WERI-Rb-1 (cell line): ENCODE measurements at regions not wholly inside any gene's neighbourhood (a gene's known extent, or its start where the extent isn't known, plus 50 kb on each side); places are given as distances from the start of the nearest gene placed in this dataset.

ENCODE experiments used
- DNase-seq: peaks from one replicate; pipeline ENCODE4 v3.0.0-alpha.2; 2020
- H3K27ac ChIP-seq: fragments of 250-450 bp; sonication (Bioruptor Pico); 2 replicates; pipeline ENCODE4 v1.5.1; 2020; ENCODE audit warnings: mild to moderate bottlenecking, moderate library complexity
- H3K27me3 ChIP-seq: fragments of 250-450 bp; sonication (Bioruptor Pico); 2 replicates; pipeline ENCODE4 v1.5.1; 2021; ENCODE audit warnings: mild to moderate bottlenecking, low read depth, moderate library complexity; ENCODE audit not compliant: insufficient read depth, severe bottlenecking
- H3K36me3 ChIP-seq: fragments of 250-450 bp; sonication (Bioruptor Pico); 2 replicates; pipeline ENCODE4 v1.5.1; 2020; ENCODE audit warnings: mild to moderate bottlenecking, moderate library complexity
- H3K4me3 ChIP-seq: 2 replicates; pipeline ENCODE4 v1.5.1; 2011; ENCODE audit warnings: low read depth, mild to moderate bottlenecking, control low read depth, low read length
- H3K9me3 ChIP-seq: fragments of 250-450 bp; sonication (Bioruptor Pico); 2 replicates; pipeline ENCODE4 v1.5.1; 2021; ENCODE audit warnings: mild to moderate bottlenecking, moderate library complexity; ENCODE audit not compliant: severe bottlenecking
- CTCF ChIP-seq: IDR thresholded peaks from 2 replicates; pipeline ENCODE4 v1.5.1; 2011; ENCODE audit warnings: low read depth, mild to moderate bottlenecking, control low read depth, inconsistent platforms, low read length

- peak overlapping the region; percentile 96 for H3K27ac ChIP-seq
- peak overlapping the region; percentile 93 for H3K4me3 ChIP-seq
- H3K9me3 ChIP-seq: no peaks in the 10 kb centered on the region
- peak; percentile 78 for DNase-seq
- TF ChIP-seq CTCF: no peak
- H3K27me3 ChIP-seq: peaks cover 7% of the 10 kb centered on the region
- H3K36me3 ChIP-seq: no peaks in the 10 kb centered on the region
These were observed 101.1 kb upstream of the SOD1 start for GRCh38 chr21:31558189-31558961.

- peaks cover 7% of the 10 kb centered on the region for H3K27me3 ChIP-seq
- DNase-seq: peak; percentile 46
- H3K9me3 ChIP-seq: no peaks in the 10 kb centered on the region
- peak overlapping the region; percentile 93 for H3K4me3 ChIP-seq
- H3K36me3 ChIP-seq: no peaks in the 10 kb centered on the region
- 0 out of 2 replicates have a peak, but pooled peaks have one; percentile 1 for TF ChIP-seq CTCF
- H3K27ac ChIP-seq: no peak overlapping the region
These were observed 101.9 kb upstream of the SOD1 start for GRCh38 chr21:31557421-31558188.

GRCh38 chr21:31556662-31557061 lies 102.8 kb upstream of the SOD1 start:
- Histone ChIP-seq H3K27ac (no peak overlapping the region), H3K4me3 (no peak overlapping the region), H3K27me3 (peaks cover 7% of the 10 kb centered on the region), H3K9me3 (no peaks in the 10 kb centered on the region), H3K36me3 (no peaks in the 10 kb centered on the region)
- no peak for DNase-seq
- no peak for TF ChIP-seq CTCF

GRCh38 chr21:31555741-31556191 lies 103.7 kb upstream of the SOD1 start:
- DNase-seq: no peak
- Histone ChIP-seq H3K36me3 (no peaks in the 10 kb centered on the region), H3K27me3 (peaks cover 7% of the 10 kb centered on the region), H3K4me3 (no peak overlapping the region), H3K9me3 (no peaks in the 10 kb centered on the region), H3K27ac (no peak overlapping the region)
- no peak for TF ChIP-seq CTCF

GRCh38 chr21:31554511-31555022 lies 104.9 kb upstream of the SOD1 start:
- peaks cover 7% of the 10 kb centered on the region for H3K27me3 ChIP-seq
- no peak for DNase-seq
- no peaks in the 10 kb centered on the region for H3K9me3 ChIP-seq
- no peak for TF ChIP-seq CTCF
- no peaks in the 10 kb centered on the region for H3K36me3 ChIP-seq
- H3K4me3 ChIP-seq: no peak overlapping the region
- H3K27ac ChIP-seq: no peak overlapping the region
